GM18511 (cell line): ENCODE measurements at regions not wholly inside any gene's neighbourhood (a gene's known extent, or its start where the extent isn't known, plus 50 kb on each side); places are given as distances from the start of the nearest gene placed in this dataset.

Experiments
- ATAC-seq: cut with Tn5 transposase; IDR thresholded peaks from one replicate; pipeline ENCODE4 v1.9.1; 2021; ENCODE audit warnings: mild to moderate bottlenecking, moderate library complexity; ENCODE audit not compliant: unreplicated experiment

GRCh38 chr9:80134487-80134886 lies 562.7 kb downstream of the TLE4 start:
- peak; percentile 98 for ATAC-seq

DNA sequence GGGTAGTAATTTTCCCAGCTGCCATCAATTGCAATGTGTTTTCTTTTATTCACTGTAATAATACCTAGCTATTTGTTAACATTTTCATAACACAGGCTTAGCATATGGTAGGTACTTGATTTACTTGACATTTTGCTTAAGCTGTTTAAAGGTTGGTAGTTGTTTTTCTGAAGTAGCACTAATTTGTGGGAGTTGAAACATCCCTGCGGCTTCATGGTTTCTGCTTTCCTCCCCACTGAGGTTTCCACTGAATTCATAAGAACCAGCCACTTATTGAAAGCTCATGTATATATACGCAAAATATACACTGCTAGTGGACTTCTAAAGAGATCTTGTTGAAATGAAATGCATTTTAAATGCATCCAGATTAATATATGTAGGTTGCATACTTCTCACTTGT lies 559.9 kb downstream of the TLE4 start:
- no peak for ATAC-seq

DNA sequence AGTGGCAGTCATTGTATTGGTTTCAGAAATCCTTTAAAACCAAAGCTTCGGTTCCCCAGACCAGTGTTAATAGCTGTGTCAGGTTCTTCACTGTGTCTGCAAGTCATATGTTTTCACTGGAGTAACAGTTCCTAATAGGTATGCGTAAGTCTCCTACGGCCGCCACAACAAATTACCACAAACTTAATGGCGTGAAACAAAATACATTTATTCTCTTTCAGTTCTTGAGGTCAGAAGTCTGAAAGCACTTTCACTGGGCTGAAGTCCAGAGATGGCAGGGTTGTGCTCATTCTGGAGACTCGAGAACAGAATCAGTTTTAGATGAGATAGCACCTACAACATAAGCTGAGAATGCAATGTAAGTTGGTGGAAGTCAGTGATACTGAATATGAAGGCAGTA lies 556.2 kb downstream of the TLE4 start:
- no peak for ATAC-seq

DNA sequence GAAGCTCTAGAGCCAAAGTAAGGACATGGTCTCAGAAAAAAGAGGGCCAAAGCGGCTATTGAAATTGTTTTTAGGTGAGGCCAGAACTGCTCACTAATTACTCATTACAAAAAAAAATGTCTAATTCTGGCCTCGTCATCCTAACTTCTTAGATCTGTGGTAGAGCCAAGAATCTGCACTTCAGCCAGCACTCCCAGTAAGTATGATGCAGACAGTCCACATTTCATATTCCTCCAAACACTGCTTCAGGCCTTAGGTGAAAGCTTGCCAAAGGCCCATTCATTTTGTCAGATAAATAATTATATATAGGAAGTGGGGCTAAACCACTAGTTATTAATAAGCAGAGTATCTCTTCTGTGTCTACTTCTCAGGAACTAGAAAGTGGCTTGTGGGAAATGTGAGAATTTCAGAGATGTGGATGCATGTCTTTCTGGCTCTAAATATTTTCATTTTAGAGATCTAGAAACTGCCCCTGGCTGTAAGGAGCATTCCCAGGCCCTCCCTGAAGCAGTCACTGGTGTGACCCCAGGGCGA lies 554.0 kb downstream of the TLE4 start:
- no peak for ATAC-seq

GRCh38 chr9:80117031-80117430 lies 545.3 kb downstream of the TLE4 start:
- ATAC-seq, result no peak

DNA sequence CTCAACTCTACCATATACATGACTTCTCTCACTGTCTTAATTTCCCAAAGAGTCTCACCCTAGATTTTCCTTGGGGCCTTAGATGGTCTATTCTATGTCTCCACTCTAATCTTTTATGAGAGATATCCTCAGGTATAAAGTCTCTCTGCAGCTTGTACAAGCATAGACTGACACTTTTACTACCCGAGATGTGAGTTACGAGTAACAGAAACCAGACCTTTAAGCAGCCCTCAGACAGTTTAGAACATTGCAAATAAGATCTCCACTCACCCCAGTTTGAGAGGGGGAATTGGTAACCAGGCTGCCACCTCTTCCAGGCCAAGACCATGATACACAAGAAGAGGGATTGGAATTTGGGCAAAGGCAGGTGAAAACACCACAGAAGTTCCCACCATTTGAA lies 542.5 kb downstream of the TLE4 start:
- no peak for ATAC-seq

DNA sequence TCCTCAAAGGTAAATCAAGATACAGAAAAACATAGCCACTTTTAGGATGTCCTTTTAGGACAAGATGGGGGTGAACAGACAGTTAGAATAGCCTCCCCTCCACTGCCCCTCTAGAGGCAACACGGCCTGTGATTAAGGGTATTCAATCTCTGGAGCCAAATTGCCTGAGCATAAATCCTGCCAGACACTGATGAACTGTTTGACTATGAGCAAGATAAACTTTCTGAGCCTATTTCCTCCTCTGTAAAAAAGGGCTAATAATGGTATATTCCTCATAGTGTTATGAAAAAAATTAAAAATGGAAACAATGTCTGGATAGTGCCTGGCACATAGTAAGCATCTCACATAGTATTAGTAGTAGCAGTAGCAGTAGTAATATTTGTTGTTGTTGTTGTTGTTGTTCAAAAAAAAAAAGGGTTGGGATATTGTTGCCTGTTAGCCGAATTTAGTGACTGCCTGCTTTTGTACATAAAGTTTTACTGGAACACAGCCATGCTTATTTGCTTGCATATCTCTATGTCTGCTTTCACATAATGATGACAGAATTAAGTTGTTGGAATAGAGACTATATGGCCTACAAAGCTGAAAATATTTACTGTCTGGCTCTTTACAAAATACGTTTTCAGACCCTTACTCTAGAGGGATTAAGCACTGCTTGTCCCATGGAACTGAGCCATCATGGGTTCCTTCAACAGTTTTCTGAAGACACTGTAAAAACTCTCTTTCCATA lies 536.3 kb downstream of the TLE4 start:
- no peak for ATAC-seq

DNA sequence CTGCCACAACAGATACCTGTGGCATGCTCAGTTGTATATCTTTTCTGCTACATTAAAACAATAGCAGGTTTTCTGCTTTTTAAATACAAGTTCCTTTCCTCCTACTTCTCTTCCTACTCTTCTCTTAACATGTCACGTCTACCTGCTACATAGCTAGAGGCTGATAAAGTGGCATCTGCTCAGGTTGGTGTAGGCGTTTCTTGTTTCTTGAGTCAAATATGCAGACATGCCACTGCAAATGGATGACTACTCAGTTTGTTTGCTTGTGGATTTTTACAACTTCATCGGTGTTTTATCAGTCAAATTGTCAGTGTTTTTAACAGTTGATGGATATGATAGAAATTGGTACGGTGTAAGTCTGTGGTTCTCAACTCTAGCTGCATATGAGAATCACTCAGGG lies 525.7 kb downstream of the TLE4 start:
- no peak for ATAC-seq

GRCh38 chr9:80094176-80094771 lies 522.5 kb downstream of the TLE4 start:
- peak; percentile 76 for ATAC-seq

DNA sequence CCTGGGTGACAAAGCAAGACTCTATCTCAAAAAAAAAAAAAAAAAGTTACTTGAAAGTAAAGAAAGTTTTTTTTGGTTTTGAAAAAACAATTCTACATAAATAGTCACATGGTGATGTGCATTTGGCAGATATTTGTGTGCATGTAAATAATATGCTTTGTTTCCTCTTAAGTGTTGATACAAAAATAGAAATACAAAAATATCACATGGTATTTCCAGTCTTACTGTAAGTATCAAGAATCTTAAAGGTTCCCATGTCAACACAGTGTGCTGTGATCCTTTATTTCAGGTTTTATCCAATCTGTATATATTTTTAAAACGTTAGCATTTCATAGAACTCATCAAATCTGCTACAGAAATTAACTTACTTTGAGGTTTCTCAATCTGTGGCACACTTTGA lies 521.9 kb downstream of the TLE4 start:
- no peak for ATAC-seq

GRCh38 chr9:80091526-80091925 lies 519.8 kb downstream of the TLE4 start:
- no peak for ATAC-seq

GRCh38 chr9:80090317-80090716 lies 518.6 kb downstream of the TLE4 start:
- ATAC-seq, result no peak

GRCh38 chr9:80086822-80087345 lies 515.1 kb downstream of the TLE4 start:
- ATAC-seq, result no peak

- no peak for ATAC-seq
Measured at GRCh38 chr9:80086386-80086785, 514.6 kb downstream of the TLE4 start.

DNA sequence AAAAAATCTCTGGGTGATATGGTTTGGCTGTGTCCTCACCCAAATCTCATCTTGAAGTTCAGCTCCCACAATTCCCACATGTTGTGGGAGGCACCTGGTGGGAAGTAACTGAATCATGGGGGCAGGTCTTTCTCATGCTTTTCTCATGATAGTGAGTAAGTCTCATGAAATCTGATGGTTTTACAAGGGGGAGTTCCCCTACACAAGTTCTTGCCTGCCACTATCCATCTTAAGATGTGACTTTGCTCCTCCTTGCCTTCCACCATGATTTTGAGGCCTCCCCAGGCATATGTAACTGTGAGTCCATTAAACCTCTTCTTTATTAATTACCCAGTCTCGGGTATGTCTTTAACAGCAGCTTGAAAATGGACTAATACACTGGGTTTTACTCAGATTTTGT lies 513.9 kb downstream of the TLE4 start:
- ATAC-seq, result no peak

DNA sequence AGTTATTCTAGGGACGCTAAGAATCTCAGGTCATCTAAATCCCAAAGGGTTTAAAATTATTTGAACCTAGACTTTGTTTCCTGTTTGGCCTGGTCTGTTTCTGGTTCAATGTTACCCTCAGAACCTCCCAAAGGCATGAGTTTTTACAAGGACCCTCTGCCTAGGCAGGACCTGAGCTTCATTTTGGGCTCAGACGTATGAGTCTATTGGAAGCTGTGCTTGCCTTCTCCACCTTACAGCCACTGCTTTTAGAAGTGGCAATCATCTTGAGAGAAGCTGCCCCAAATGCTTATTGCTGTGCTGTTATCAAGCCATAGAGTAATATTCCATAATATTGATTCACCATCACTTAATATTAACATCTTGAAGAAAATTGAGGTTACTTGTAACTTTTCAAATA lies 510.4 kb downstream of the TLE4 start:
- ATAC-seq, result no peak

DNA sequence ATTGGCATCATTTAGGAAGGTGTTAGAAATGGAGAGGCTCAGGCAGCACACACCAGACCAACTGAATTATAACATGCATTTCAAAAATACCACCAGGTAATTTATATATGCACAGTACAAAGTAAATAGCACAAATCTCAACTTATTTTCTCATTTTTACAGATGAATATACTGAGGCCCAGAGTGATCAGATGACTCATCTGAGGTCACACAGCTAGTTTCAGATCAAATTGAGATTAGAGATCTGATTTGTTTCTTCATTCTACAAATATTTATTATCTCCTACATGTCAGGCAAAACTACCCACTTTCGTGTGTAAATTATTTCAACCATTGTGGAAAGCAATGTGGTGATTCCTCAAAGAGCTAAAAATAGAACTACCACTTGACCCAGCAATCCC lies 507.1 kb downstream of the TLE4 start:
- ATAC-seq, result no peak

GRCh38 chr9:80077059-80077458 lies 505.3 kb downstream of the TLE4 start:
- no peak for ATAC-seq

GRCh38 chr9:80076162-80076561 lies 504.4 kb downstream of the TLE4 start:
- no peak for ATAC-seq

DNA sequence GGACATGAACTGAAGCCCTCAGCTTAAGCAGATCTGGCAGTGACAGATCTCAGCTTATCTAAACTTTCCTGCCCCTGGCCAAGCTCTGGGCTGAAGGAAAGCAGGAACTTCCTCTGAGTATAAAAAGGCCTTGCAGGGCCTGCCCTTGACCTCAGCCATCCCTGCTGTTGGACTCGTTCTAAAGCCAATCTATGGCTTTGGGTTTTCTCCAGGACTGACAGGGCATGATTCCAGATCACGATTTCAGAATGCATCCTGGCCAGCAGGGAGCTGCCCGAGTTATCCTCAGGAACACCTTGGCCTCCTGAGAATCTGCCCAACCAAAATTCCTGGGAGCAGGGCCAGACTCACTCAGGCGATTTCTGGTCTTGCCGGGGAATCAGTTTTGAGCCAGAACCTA lies 502.7 kb downstream of the TLE4 start:
- no peak for ATAC-seq

DNA sequence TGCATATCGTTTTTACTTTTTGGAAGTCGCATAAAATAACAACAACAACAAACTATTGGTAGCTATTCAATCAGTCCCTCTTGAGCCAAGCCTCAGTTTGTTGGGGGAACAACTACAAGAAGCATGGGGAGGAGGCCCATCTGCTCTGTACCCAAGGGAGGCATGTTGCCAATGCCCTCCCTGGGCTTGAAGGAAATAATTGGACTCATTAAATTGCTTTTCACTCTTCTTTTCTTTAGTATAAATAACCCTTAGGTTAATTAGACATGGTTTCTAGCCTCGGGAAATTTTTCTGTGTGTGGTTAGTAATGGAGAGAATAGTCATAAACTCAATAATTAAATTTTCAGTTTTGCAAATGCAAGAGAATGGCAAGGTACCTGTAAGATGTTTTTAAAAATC lies 500.7 kb downstream of the TLE4 start:
- ATAC-seq, result no peak

- no peak for ATAC-seq
Measured at GRCh38 chr9:80070071-80070742, 498.4 kb downstream of the TLE4 start.
